ENCODE measurements at regions not wholly inside any gene's neighbourhood (a gene's known extent, or its start where the extent isn't known, plus 50 kb on each side); places are given as distances from the start of the nearest gene placed in this dataset.

GRCh38 chr4:155530290-155530689 lies 136.4 kb upstream of the GUCY1A1 start:
- TF ChIP-seq CTCF (IDR thresholded peaks at IDR 0.05; ENCODE audit: low read length) (no peak), EZH2 (IDR thresholded peaks at IDR 0.05; ENCODE audit: borderline replicate concordance, low read length) (no peak)

Data from OCI-LY1 (cell line).